Endothelial cell of umbilical vein (primary cell): ENCODE measurements at regions not wholly inside any gene's neighbourhood (a gene's known extent, or its start where the extent isn't known, plus 50 kb on each side); places are given as distances from the start of the nearest gene placed in this dataset.

Source experiments
- CTCF ChIP-seq, 2 donors: IDR thresholded peaks; 1 replicate in 1 of 2; 2 replicates in 1 of 2; pipeline ENCODE4 v1.5.1; 2011; ENCODE audit warnings: low read length in 2 of 2, mild to moderate bottlenecking in 2 of 2, moderate library complexity in 2 of 2, control low read depth in 1 of 2, inconsistent platforms in 1 of 2, low read depth in 1 of 2; ENCODE audit not compliant: insufficient read depth in 1 of 2; ENCODE audit errors: extremely low read depth in 1 of 2
- JUN ChIP-seq: IDR thresholded peaks from 2 replicates; pipeline ENCODE4 v1.6.1; 2011; ENCODE audit warnings: borderline replicate concordance, low read depth; ENCODE audit not compliant: insufficient read length, insufficient read depth
- MYC ChIP-seq: IDR thresholded peaks from one replicate; pipeline ENCODE4 v1.6.1; 2011; ENCODE audit warnings: mild to moderate bottlenecking, low read depth, low read length
- POLR2A ChIP-seq: IDR thresholded peaks from 2 replicates; pipeline ENCODE4 v1.6.1; 2012; ENCODE audit warnings: low read depth, mild to moderate bottlenecking, control low read depth, low read length
- POLR2AphosphoS5 ChIP-seq: IDR thresholded peaks from 2 replicates; pipeline ENCODE4 v1.6.1; 2012; ENCODE audit warnings: low read depth, mild to moderate bottlenecking, control low read depth, low read length, moderate library complexity; ENCODE audit not compliant: insufficient read depth

GRCh38 chr6:28673417-28673786 is 147.7 kb downstream of the GPX5 start:
- no peak for TF ChIP-seq CTCF (IDR thresholded peaks at IDR 0.05; ENCODE audit: extremely low read depth in 1 of 2, insufficient read depth in 1 of 2, low read depth in 1 of 2, low read length in 2 of 2)
- TF ChIP-seq POLR2A = no peak
- no peak for TF ChIP-seq MYC
- TF ChIP-seq JUN = no peak
- TF ChIP-seq POLR2AphosphoS5 = no peak
